Keratinocyte (primary cell): ENCODE measurements at regions not wholly inside any gene's neighbourhood (a gene's known extent, or its start where the extent isn't known, plus 50 kb on each side); places are given as distances from the start of the nearest gene placed in this dataset.

Experiments
- DNase-seq: peaks from one replicate; pipeline ENCODE4 v3.0.0-alpha.2; 2011; ENCODE audit warnings: low read depth, missing footprints, low spot score
- FAIRE-seq: peaks from 2 replicates; lab custom pipeline; 2011; peaks lifted over from hg19 to GRCh38; lab: Jason Lieb, UNC
- H2AFZ ChIP-seq: 2 replicates; pipeline ENCODE4 v1.6.0; 2012; ENCODE audit warnings: low read length, control low read depth, inconsistent platforms; ENCODE audit not compliant: control insufficient read depth
- H3K27ac ChIP-seq: 2 replicates; pipeline ENCODE4 v1.5.1; 2011; ENCODE audit warnings: low read length; ENCODE audit not compliant: control insufficient read depth, insufficient read depth
- H3K27me3 ChIP-seq: 3 replicates; pipeline ENCODE4 v1.6.0; 2011; ENCODE audit warnings: low read length; ENCODE audit not compliant: control insufficient read depth, insufficient read depth; ENCODE audit errors: extremely low read depth
- H3K36me3 ChIP-seq, 2 experiments: 2 replicates in 1 of 2; 3 replicates in 1 of 2; pipeline ENCODE4 v1.5.1; 2011; ENCODE audit warnings: low read length in 2 of 2, mild to moderate bottlenecking in 1 of 2; ENCODE audit not compliant: control insufficient read depth in 2 of 2, insufficient read depth in 2 of 2; ENCODE audit errors: extremely low read depth in 1 of 2
- H3K4me1 ChIP-seq: 3 replicates; pipeline ENCODE4 v1.5.1; 2011; ENCODE audit warnings: low read length; ENCODE audit not compliant: control insufficient read depth, insufficient read depth; ENCODE audit errors: extremely low read depth
- H3K4me2 ChIP-seq: 3 replicates; pipeline ENCODE4 v1.6.0; 2011; ENCODE audit warnings: low read depth, low read length; ENCODE audit not compliant: control insufficient read depth, insufficient read depth; ENCODE audit errors: extremely low read depth
- H3K4me3 ChIP-seq, 3 experiments: fragments of 200-600 bp in 1 of 3; sonication (generic) in 1 of 3; 2 replicates in 2 of 3; 3 replicates in 1 of 3; pipeline ENCODE4 v1.5.1; 2011 to 2016; ENCODE audit warnings: low read length in 3 of 3, mild to moderate bottlenecking in 3 of 3, control low read depth in 2 of 3, inconsistent platforms in 1 of 3, low read depth in 1 of 3, mixed read lengths in 1 of 3, mixed run types in 1 of 3, moderate library complexity in 1 of 3; ENCODE audit not compliant: control insufficient read depth in 2 of 3, insufficient read depth in 2 of 3; ENCODE audit errors: extremely low read depth in 1 of 3
- H3K79me2 ChIP-seq: 2 replicates; pipeline ENCODE4 v1.6.0; 2012; ENCODE audit warnings: low read length; ENCODE audit not compliant: control insufficient read depth, insufficient read depth
- H3K9ac ChIP-seq: 3 replicates; pipeline ENCODE4 v1.6.0; 2011; ENCODE audit warnings: low read length; ENCODE audit not compliant: control insufficient read depth, insufficient read depth; ENCODE audit errors: extremely low read depth
- H3K9me1 ChIP-seq: 3 replicates; pipeline ENCODE4 v1.6.0; 2011; ENCODE audit warnings: low read length; ENCODE audit not compliant: control insufficient read depth, insufficient read depth; ENCODE audit errors: extremely low read depth
- H3K9me3 ChIP-seq: 2 replicates; pipeline ENCODE4 v1.5.1; 2012; ENCODE audit warnings: low read depth, low read length; ENCODE audit not compliant: control insufficient read depth
- H4K20me1 ChIP-seq: 3 replicates; pipeline ENCODE4 v1.6.0; 2011; ENCODE audit warnings: low read length; ENCODE audit not compliant: control insufficient read depth, insufficient read depth; ENCODE audit errors: extremely low read depth
- EZH2 ChIP-seq: IDR thresholded peaks from one replicate; pipeline ENCODE4 v1.6.1; 2012; ENCODE audit warnings: inconsistent platforms, mild to moderate bottlenecking, low read length, moderate library complexity
- dilution Hi-C: fragments of 300-500 bp; cut with MboI; formaldehyde crosslinking; loops from one replicate; pipeline ENCODE4 v1.7.0; 2020; ENCODE audit warnings: low sequenced_read_pairs; ENCODE audit not compliant: extremely low pct_ligation_motif_present
- TF ChIP-seq, protein P1 (sequence below), 3 experiments: IDR thresholded peaks in 1 of 3; conservative IDR thresholded peaks in 1 of 3; optimal IDR thresholded peaks in 1 of 3; 2 replicates in 2 of 3; 3 replicates in 1 of 3; pipeline versions ENCODE3 to v1.5.1; 2011; ENCODE audit warnings: low read length in 3 of 3, mild to moderate bottlenecking in 3 of 3, moderate library complexity in 2 of 3, control low read depth in 1 of 3, inconsistent platforms in 1 of 3; ENCODE audit not compliant: insufficient read depth in 2 of 3; ENCODE audit errors: extremely low read depth in 1 of 3

DNA sequence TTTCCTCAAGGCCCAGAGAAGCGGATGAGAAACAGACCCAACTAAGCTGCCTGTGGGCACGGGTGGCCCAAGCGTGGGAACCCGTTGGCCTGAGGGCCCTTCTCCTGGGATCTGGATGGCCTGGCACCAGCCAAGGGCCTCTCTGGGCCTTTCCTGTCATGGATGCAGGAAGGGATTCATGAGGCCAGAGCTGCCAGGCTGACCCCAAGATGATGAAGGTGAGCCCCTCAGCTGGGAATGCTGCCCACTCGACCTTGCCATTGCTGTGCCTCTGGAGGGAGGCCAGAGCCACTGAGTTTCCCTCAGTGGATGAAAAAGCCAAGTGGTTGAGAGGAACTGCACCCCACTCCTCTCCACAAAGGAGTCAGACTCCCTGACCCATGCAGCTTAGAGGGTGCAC, 171.2 kb downstream of the VEGFA start:
- Histone ChIP-seq H3K27me3 (peaks cover 2% of the 10 kb centered on the region), H3K9ac (no peak overlapping the region), H3K4me1 (no peaks in the 10 kb centered on the region), H3K9me1 (no peaks in the 10 kb centered on the region), H3K9me3 (no peaks in the 10 kb centered on the region), H3K79me2 (no peaks in the 10 kb centered on the region), H4K20me1 (no peaks in the 10 kb centered on the region), H3K4me2 (no peak overlapping the region), H3K27ac (no peak overlapping the region), H3K4me3 (no peak overlapping the region), H2AFZ (no peak overlapping the region), H3K36me3 (no peaks in the 10 kb centered on the region)
- no peak for TF ChIP-seq EZH2
- TF ChIP-seq, protein P1, sequence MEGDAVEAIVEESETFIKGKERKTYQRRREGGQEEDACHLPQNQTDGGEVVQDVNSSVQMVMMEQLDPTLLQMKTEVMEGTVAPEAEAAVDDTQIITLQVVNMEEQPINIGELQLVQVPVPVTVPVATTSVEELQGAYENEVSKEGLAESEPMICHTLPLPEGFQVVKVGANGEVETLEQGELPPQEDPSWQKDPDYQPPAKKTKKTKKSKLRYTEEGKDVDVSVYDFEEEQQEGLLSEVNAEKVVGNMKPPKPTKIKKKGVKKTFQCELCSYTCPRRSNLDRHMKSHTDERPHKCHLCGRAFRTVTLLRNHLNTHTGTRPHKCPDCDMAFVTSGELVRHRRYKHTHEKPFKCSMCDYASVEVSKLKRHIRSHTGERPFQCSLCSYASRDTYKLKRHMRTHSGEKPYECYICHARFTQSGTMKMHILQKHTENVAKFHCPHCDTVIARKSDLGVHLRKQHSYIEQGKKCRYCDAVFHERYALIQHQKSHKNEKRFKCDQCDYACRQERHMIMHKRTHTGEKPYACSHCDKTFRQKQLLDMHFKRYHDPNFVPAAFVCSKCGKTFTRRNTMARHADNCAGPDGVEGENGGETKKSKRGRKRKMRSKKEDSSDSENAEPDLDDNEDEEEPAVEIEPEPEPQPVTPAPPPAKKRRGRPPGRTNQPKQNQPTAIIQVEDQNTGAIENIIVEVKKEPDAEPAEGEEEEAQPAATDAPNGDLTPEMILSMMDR (optimal IDR thresholded peaks at IDR 0.05 in 1 of 3, IDR thresholded peaks at IDR 0.05 in 1 of 3, conservative IDR thresholded peaks at IDR 0.05 in 1 of 3; ENCODE audit: extremely low read depth in 1 of 3, insufficient read depth in 2 of 3, low read length in 3 of 3), result no peak
- dilution Hi-C loops, result no loop called here
- FAIRE-seq (no peak), DNase-seq (no peak)

- Histone ChIP-seq H3K9me1 (no peaks in the 10 kb centered on the region), H3K4me3 (no peak overlapping the region), H3K79me2 (no peaks in the 10 kb centered on the region), H3K9ac (no peak overlapping the region), H3K27me3 (peaks cover 2% of the 10 kb centered on the region), H2AFZ (no peak overlapping the region), H3K9me3 (no peaks in the 10 kb centered on the region), H3K27ac (no peak overlapping the region), H4K20me1 (no peaks in the 10 kb centered on the region), H3K36me3 (no peaks in the 10 kb centered on the region), H3K4me1 (no peaks in the 10 kb centered on the region), H3K4me2 (no peak overlapping the region)
- DNase-seq, result no peak
- FAIRE-seq, result no peak
- TF ChIP-seq EZH2, result no peak
- TF ChIP-seq, protein P1 (optimal IDR thresholded peaks at IDR 0.05 in 1 of 3, IDR thresholded peaks at IDR 0.05 in 1 of 3, conservative IDR thresholded peaks at IDR 0.05 in 1 of 3; ENCODE audit: extremely low read depth in 1 of 3, insufficient read depth in 2 of 3, low read length in 3 of 3), result no peak
- dilution Hi-C loops, result no loop called here
These were observed 170.5 kb downstream of the VEGFA start for GRCh38 chr6:43940393-43941087.
